Erythroblast (primary cell): ENCODE measurements at regions not wholly inside any gene's neighbourhood (a gene's known extent, or its start where the extent isn't known, plus 50 kb on each side); places are given as distances from the start of the nearest gene placed in this dataset.

Experiments
- GATA1 ChIP-seq: IDR thresholded peaks from 2 replicates; pipeline ENCODE4 v1.6.1; 2011; ENCODE audit warnings: low read depth, mild to moderate bottlenecking, control low read depth, low read length, moderate library complexity
- POLR2A ChIP-seq: IDR thresholded peaks from 2 replicates; pipeline ENCODE4 v1.6.1; 2011; ENCODE audit warnings: mild to moderate bottlenecking, low read length

DNA sequence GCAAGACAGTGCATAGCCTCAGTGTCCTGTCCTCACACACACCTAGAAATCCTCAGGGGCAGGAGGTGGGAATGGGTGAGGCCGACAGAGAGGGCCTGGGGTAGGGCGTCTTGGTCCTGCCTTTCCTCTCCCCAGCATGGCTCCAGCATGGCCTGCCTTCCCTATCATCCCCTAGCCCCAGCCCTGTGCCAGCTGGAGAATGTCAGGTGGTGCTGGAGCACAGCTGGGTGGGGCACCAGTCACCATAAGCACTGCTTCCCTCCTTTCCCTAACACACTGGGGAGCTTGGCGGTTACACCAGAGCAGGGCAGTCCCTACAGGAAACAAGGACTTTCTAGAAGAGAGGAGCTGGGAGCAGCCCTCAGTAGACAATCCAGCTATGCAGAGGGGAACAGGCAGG lies 236.8 kb downstream of the KLF13 start:
- no peak for TF ChIP-seq POLR2A
- no peak for TF ChIP-seq GATA1
